Chondrocyte (in vitro differentiated cells): ENCODE measurements at regions not wholly inside any gene's neighbourhood (a gene's known extent, or its start where the extent isn't known, plus 50 kb on each side); places are given as distances from the start of the nearest gene placed in this dataset.

ENCODE experiments used
- DNase-seq: peaks from one replicate; pipeline ENCODE4 v3.0.0; 2021; ENCODE audit warnings: mixed read lengths, low spot score
- H3K27ac Mint-ChIP-seq: one replicate; pipeline ENCODE4 v1.8.0; 2021; ENCODE audit warnings: mild to moderate bottlenecking, moderate library complexity, mixed read lengths; ENCODE audit not compliant: unreplicated experiment
- H3K27me3 Mint-ChIP-seq: 2 replicates; pipeline ENCODE4 v1.8.0; 2021; ENCODE audit warnings: low read depth, mixed read lengths
- H3K36me3 Mint-ChIP-seq: 2 replicates; pipeline ENCODE4 v1.8.0; 2021; ENCODE audit warnings: low read depth, mixed read lengths
- H3K4me1 Mint-ChIP-seq: 2 replicates; pipeline ENCODE4 v1.8.0; 2021; ENCODE audit warnings: low read depth, mild to moderate bottlenecking, mixed read lengths
- H3K4me3 Mint-ChIP-seq: one replicate; pipeline ENCODE4 v1.8.0; 2021; ENCODE audit warnings: mild to moderate bottlenecking, moderate library complexity, mixed read lengths; ENCODE audit not compliant: unreplicated experiment
- H3K9me3 Mint-ChIP-seq: 2 replicates; pipeline ENCODE4 v1.8.0; 2021; ENCODE audit warnings: low read depth, mixed read lengths
- TF ChIP-seq, protein P1 (sequence below): fragments of 200-600 bp; sonication (generic); IDR thresholded peaks from 2 replicates; pipeline ENCODE4 v1.5.0; 2021; ENCODE audit warnings: antibody characterized with exemption, mild to moderate bottlenecking, moderate library complexity

DNA sequence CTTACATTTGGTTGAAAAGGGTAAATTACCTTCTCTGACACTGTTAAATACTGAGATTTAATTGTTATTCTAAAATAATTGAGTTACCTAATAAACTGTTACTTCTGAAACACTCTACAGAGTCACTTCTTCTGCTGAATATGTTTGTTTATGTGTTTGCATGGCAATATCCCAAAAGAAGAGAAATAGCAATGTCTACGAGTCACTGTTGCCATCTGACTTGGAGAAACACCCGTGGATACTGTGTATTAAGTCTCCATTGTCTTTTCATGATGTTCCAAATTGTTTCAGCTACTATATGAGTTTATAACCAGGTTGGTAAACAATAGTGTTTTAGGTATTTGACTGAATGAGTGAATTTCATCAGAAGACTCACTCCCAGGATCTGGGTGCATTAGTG, 754.2 kb upstream of the ID2 start:
- Mint-ChIP-seq H3K4me1 (no peaks in the 10 kb centered on the region), H3K27me3 (peaks cover 2% of the 10 kb centered on the region), H3K36me3 (no peaks in the 10 kb centered on the region), H3K9me3 (peaks cover 5% of the 10 kb centered on the region), H3K4me3 (no peak overlapping the region), H3K27ac (no peak overlapping the region)
- no peak for DNase-seq
- TF ChIP-seq, protein P1, sequence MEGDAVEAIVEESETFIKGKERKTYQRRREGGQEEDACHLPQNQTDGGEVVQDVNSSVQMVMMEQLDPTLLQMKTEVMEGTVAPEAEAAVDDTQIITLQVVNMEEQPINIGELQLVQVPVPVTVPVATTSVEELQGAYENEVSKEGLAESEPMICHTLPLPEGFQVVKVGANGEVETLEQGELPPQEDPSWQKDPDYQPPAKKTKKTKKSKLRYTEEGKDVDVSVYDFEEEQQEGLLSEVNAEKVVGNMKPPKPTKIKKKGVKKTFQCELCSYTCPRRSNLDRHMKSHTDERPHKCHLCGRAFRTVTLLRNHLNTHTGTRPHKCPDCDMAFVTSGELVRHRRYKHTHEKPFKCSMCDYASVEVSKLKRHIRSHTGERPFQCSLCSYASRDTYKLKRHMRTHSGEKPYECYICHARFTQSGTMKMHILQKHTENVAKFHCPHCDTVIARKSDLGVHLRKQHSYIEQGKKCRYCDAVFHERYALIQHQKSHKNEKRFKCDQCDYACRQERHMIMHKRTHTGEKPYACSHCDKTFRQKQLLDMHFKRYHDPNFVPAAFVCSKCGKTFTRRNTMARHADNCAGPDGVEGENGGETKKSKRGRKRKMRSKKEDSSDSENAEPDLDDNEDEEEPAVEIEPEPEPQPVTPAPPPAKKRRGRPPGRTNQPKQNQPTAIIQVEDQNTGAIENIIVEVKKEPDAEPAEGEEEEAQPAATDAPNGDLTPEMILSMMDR, result no peak

GRCh38 chr2:7929281-7929680, 752.6 kb upstream of the ID2 start:
- no peaks in the 10 kb centered on the region for H3K4me1 Mint-ChIP-seq
- no peak overlapping the region for H3K27ac Mint-ChIP-seq
- no peak for DNase-seq
- TF ChIP-seq, protein P1, result no peak
- no peaks in the 10 kb centered on the region for H3K36me3 Mint-ChIP-seq
- H3K27me3 Mint-ChIP-seq, result peaks cover 2% of the 10 kb centered on the region
- no peaks in the 10 kb centered on the region for H3K9me3 Mint-ChIP-seq
- H3K4me3 Mint-ChIP-seq, result no peak overlapping the region

DNA sequence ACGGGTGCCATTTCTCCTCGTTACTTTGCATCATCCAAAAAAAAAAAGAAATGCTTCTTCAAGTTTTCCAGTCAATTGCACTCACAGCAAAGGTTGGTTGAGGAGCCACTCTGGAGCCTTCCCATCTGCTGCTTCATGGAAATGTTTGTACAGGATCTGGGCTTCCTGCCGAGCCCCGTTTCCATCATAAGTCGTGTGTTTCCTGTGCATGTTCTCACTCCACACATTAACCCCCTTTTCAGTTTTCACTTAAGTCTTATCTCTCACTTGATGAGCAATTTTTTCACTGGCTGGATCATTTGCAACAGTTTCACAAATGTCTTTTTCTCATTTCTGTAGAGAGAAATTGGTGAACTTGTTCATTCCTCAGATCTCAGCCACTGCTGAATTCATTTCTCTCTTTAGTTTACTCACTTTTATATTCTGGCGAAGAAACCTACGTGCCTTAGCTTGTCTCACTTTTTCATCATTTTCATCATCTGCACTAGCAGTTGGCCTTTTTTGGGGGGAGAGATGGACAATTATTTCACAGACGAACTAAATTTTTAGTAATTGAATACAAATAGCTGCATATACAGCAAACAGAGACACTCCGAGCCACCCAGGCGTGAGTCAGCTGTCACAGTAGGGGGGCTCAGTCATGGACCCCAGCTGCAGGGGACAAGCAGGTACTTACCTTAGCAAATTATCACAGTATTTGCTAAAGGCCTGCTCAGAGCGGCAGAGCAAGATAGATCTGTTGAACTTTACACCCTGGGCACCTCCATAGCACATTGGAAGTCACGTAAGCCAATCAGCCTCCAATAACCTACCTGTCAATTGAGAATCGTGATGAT, 750.8 kb upstream of the ID2 start:
- no peaks in the 10 kb centered on the region for H3K9me3 Mint-ChIP-seq
- H3K27me3 Mint-ChIP-seq, result peaks cover 2% of the 10 kb centered on the region
- no peak overlapping the region for H3K4me3 Mint-ChIP-seq
- H3K27ac Mint-ChIP-seq, result no peak overlapping the region
- DNase-seq, result no peak
- TF ChIP-seq, protein P1, result no peak
- no peaks in the 10 kb centered on the region for H3K36me3 Mint-ChIP-seq
- H3K4me1 Mint-ChIP-seq, result no peaks in the 10 kb centered on the region

- no peak overlapping the region for H3K4me3 Mint-ChIP-seq
- no peak overlapping the region for H3K27ac Mint-ChIP-seq
- no peaks in the 10 kb centered on the region for H3K4me1 Mint-ChIP-seq
- H3K36me3 Mint-ChIP-seq, result no peaks in the 10 kb centered on the region
- H3K9me3 Mint-ChIP-seq, result no peaks in the 10 kb centered on the region
- H3K27me3 Mint-ChIP-seq, result peaks cover 2% of the 10 kb centered on the region
- TF ChIP-seq, protein P1, result no peak
- DNase-seq, result no peak
Measured at GRCh38 chr2:7931808-7932207, 750.0 kb upstream of the ID2 start.

DNA sequence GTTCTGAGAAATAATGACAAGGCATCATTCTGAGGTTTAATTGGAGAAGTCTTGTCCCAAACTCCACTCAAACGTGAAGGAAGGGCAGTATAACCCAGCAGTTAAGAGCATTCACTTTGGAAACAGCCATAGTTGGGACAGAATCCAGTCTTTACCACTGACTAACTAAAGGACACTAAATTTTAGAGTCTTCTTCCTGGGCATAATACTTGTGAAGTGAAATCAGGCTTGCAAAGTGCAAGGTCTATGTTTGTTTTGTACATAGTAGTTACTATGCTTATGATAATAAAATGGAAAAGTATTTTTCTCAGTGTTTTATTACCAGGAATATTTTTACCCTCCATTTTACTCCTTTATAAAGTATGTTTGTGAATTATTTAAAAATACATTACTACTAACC, 748.2 kb upstream of the ID2 start:
- Mint-ChIP-seq H3K4me3 (no peak overlapping the region), H3K4me1 (no peaks in the 10 kb centered on the region), H3K36me3 (no peaks in the 10 kb centered on the region), H3K27me3 (peaks cover 2% of the 10 kb centered on the region), H3K9me3 (peaks cover under 1% of the 10 kb centered on the region), H3K27ac (no peak overlapping the region)
- DNase-seq, result no peak
- TF ChIP-seq, protein P1, result no peak
